SK-N-MC (cell line): ENCODE measurements at regions not wholly inside any gene's neighbourhood (a gene's known extent, or its start where the extent isn't known, plus 50 kb on each side); places are given as distances from the start of the nearest gene placed in this dataset.

Source experiments
- EZH2 ChIP-seq: fragments of 200-600 bp; sonication (generic); IDR thresholded peaks from one replicate; pipeline ENCODE4 v1.6.1; 2017; ENCODE audit warnings: antibody characterized with exemption
- FOXP2 ChIP-seq: optimal IDR thresholded peaks from 2 replicates; pipeline ENCODE3; 2011; ENCODE audit warnings: mild to moderate bottlenecking, moderate library complexity; ENCODE audit not compliant: insufficient read depth; ENCODE audit errors: extremely low read length, control extremely low read depth
- POLR2AphosphoS5 ChIP-seq: IDR thresholded peaks from 2 replicates; pipeline ENCODE4 v1.6.1; 2012; ENCODE audit warnings: mild to moderate bottlenecking, low read depth, low read length, borderline replicate concordance

GRCh38 chr4:116055857-116056827 is 942.7 kb upstream of the NDST4 start:
- TF ChIP-seq EZH2 (no peak), POLR2AphosphoS5 (peak; percentile 31; the same call in 1 of the 2 replicates), FOXP2 (no peak)
